K562 (cell line): ENCODE measurements at regions not wholly inside any gene's neighbourhood (a gene's known extent, or its start where the extent isn't known, plus 50 kb on each side); places are given as distances from the start of the nearest gene placed in this dataset.

Source experiments
- ATAC-seq: fragments of 200-7000 bp; cut with Tn5 transposase; 3 replicates; pipeline ENCODE4 v1.9.1; 2020; ENCODE audit warnings: moderate library complexity
- BruUV-seq: library from RNA; stranded (reverse); fragments of 400-500 nt; replicated peaks from 2 replicates; lab custom pipeline; 2021; lab: Mats Ljungman, UMichigan
- CTCF ChIA-PET: fragments of 300-600 bp; formaldehyde crosslinking; extraction: SDS; loops from one replicate; lab custom pipeline; 2021; ENCODE audit warnings: low intra/inter-chr PET ratio; lab: Yijun Ruan, JAX
- POLR2A ChIA-PET: fragments of 300-600, 350-650 bp; sonication (Branson Sonifier 250); formaldehyde crosslinking; extraction: SDS; loops from one replicate; lab custom pipeline; 2021; ENCODE audit warnings: antibody characterized with exemption, inconsistent platforms; lab: Yijun Ruan, JAX
- DNase-seq, 4 experiments: peaks; one replicate each; pipeline versions ENCODE4 v3.0.0 to v3.0.0-alpha.2; 2011 to 2018; ENCODE audit warnings: low spot score in 3 of 4, mixed read lengths in 3 of 4; ENCODE audit errors: extremely low read depth in 1 of 4
- FAIRE-seq: peaks from 2 replicates; lab custom pipeline; 2011; peaks lifted over from hg19 to GRCh38; lab: Jason Lieb, UNC
- H2AFZ ChIP-seq: 2 replicates; pipeline ENCODE4 v1.6.0; 2011; ENCODE audit warnings: low read depth, low read length, control low read depth, inconsistent platforms
- H3K27ac ChIP-seq: fragments of 200-600 bp; 3 replicates; pipeline ENCODE4 v1.8.0; 2011; ENCODE audit warnings: low read depth, mild to moderate bottlenecking, control low read depth, inconsistent platforms, low read length, moderate library complexity, mixed read lengths; ENCODE audit errors: extremely low read depth
- H3K27me3 ChIP-seq, 2 experiments: fragments of 300-600 bp in 1 of 2; 2 replicates in 1 of 2; 3 replicates in 1 of 2; pipeline versions ENCODE4 v1.6.0 to v1.8.0; 2011; ENCODE audit warnings: inconsistent platforms in 2 of 2, low read length in 2 of 2, mild to moderate bottlenecking in 1 of 2, mixed read lengths in 1 of 2, moderate library complexity in 1 of 2; ENCODE audit not compliant: control insufficient read depth in 2 of 2, insufficient read depth in 2 of 2
- H3K36me3 ChIP-seq: fragments of 300-600 bp; 3 replicates; pipeline ENCODE4 v1.8.0; 2011; ENCODE audit warnings: mild to moderate bottlenecking, low read length, inconsistent platforms; ENCODE audit not compliant: control insufficient read depth, insufficient read depth
- H3K4me1 ChIP-seq, 2 experiments: fragments of 200-600 bp in 1 of 2; replicated peaks in 1 of 2; 2 replicates in 1 of 2; 3 replicates in 1 of 2; pipeline versions ENCODE4 v1.5.1 to v1.8.0; 2011; ENCODE audit warnings: inconsistent platforms in 2 of 2, low read length in 2 of 2, mild to moderate bottlenecking in 1 of 2, mixed read lengths in 1 of 2, moderate library complexity in 1 of 2; ENCODE audit not compliant: control insufficient read depth in 2 of 2, insufficient read depth in 2 of 2
- H3K4me2 ChIP-seq: 2 replicates; pipeline ENCODE4 v1.6.1; 2011; ENCODE audit warnings: low read length, control low read depth, inconsistent platforms, mixed read lengths; ENCODE audit not compliant: insufficient read depth
- H3K4me3 ChIP-seq: fragments of 200-600 bp; sonication (generic), shearing (Covaris generic); 2 replicates; pipeline ENCODE4 v1.5.1; 2016; ENCODE audit warnings: control low read depth, inconsistent platforms
- H3K79me2 ChIP-seq: fragments of 200-600 bp; 3 replicates; pipeline ENCODE4 v1.8.0; 2011; ENCODE audit warnings: low read length, inconsistent platforms; ENCODE audit not compliant: control insufficient read depth, insufficient read depth
- H3K9ac ChIP-seq, 2 experiments: 2 replicates each; pipeline versions ENCODE4 v1.6.0 to v1.6.1; 2011; ENCODE audit warnings: low read depth in 2 of 2, low read length in 2 of 2, control low read depth in 1 of 2, inconsistent platforms in 1 of 2, mild to moderate bottlenecking in 1 of 2, mixed read lengths in 1 of 2; ENCODE audit not compliant: insufficient read depth in 1 of 2
- H3K9me1 ChIP-seq: one replicate; pipeline ENCODE4 v1.6.0; 2011; ENCODE audit warnings: inconsistent platforms, mild to moderate bottlenecking, low read length, moderate library complexity; ENCODE audit not compliant: control insufficient read depth, insufficient read depth
- H3K9me3 ChIP-seq: replicated peaks from 2 replicates; pipeline ENCODE4 v1.5.1; 2011; ENCODE audit warnings: low read depth, low read length, inconsistent platforms; ENCODE audit not compliant: control insufficient read depth, insufficient read depth
- H4K20me1 ChIP-seq: replicated peaks from 2 replicates; pipeline ENCODE4 v1.6.1; 2011; ENCODE audit warnings: low read length, inconsistent platforms, mixed read lengths; ENCODE audit not compliant: control insufficient read depth, insufficient read depth
- ARHGAP35 ChIP-seq: fragments of 450-650 bp; IDR thresholded peaks from 2 replicates; pipeline ENCODE4 v1.6.1; 2018; ENCODE audit not compliant: partially characterized antibody
- CBFB ChIP-seq: sonication (generic); formaldehyde crosslinking; IDR thresholded peaks from 2 replicates; pipeline ENCODE4 v1.4.0; 2020; ENCODE audit warnings: mild to moderate bottlenecking, missing genetic modification reagents
- HLTF ChIP-seq: fragments of 450-650 bp; IDR thresholded peaks from 2 replicates; pipeline ENCODE4 v1.6.1; 2016
- NUFIP1 ChIP-seq: fragments of 450-650 bp; IDR thresholded peaks from 2 replicates; pipeline ENCODE4 v1.6.1; 2018; ENCODE audit not compliant: partially characterized antibody
- POLR2G ChIP-seq: fragments of 200-400 bp; formaldehyde crosslinking; IDR thresholded peaks from 2 replicates; pipeline ENCODE4 v1.6.1; 2017; ENCODE audit warnings: low read depth, mild to moderate bottlenecking, antibody characterized with exemption, low read length, moderate library complexity
- SMAD3 ChIP-seq: fragments of 450-650 bp; formaldehyde crosslinking; conservative IDR thresholded peaks from 2 replicates; pipeline ENCODE4 v1.4.0; 2020; ENCODE audit warnings: mild to moderate bottlenecking
- STAT5B ChIP-seq: fragments of 250-450 bp; sonication (Bioruptor Pico); IDR thresholded peaks from 2 replicates; pipeline ENCODE4 v1.8.0; 2021; ENCODE audit warnings: mild to moderate bottlenecking, inconsistent platforms
- TSC22D4 ChIP-seq: fragments of 450-650 bp; IDR thresholded peaks from 2 replicates; pipeline ENCODE4 v1.6.1; 2016; ENCODE audit warnings: missing genetic modification characterization, missing biosample characterization, control low read depth
- WGBS: fragments of 100-300 bp; shearing (Covaris generic); methylation state at CpG from one replicate; pipeline ENCODE4 v1.1.6; 2016; ENCODE audit warnings: low coverage, mixed read lengths; ENCODE audit not compliant: insufficient coverage; ENCODE audit errors: missing lambda C conversion rate; 5-methylcytosine and 5-hydroxymethylcytosine counted together
- in situ Hi-C: fragments of 300-500 bp; cut with MboI; formaldehyde crosslinking; loops from 4 replicates; pipeline ENCODE4 v1.15.0; 2018; ENCODE audit warnings: inconsistent platforms, mixed read lengths
- intact Hi-C: fragments of 100-400 bp; cut with micrococcal nuclease; formaldehyde crosslinking; loops from 2 replicates; pipeline ENCODE4 v1.14.2; 2022
- TF ChIP-seq, protein P1 (sequence below): fragments of 450-650 bp; IDR thresholded peaks from 2 replicates; pipeline ENCODE4 v1.6.1; 2017; ENCODE audit warnings: antibody characterized with exemption
- TF ChIP-seq, protein P2 (sequence below): IDR thresholded peaks from 2 replicates; pipeline ENCODE4 v1.6.1; 2011; ENCODE audit not compliant: insufficient read length; ENCODE audit errors: extremely low read depth
- TF ChIP-seq, protein P3 (sequence below), 2 experiments: IDR thresholded peaks in 1 of 2; conservative IDR thresholded peaks in 1 of 2; 2 replicates each; pipeline ENCODE4 v1.6.1; 2016; ENCODE audit warnings: low read depth in 2 of 2, mild to moderate bottlenecking in 1 of 2, missing compliant biosample characterization in 1 of 2, missing genetic modification characterization in 1 of 2, moderate library complexity in 1 of 2
- TF ChIP-seq, protein P4 (sequence below): fragments of 450-650 bp; formaldehyde crosslinking; conservative IDR thresholded peaks from 2 replicates; pipeline ENCODE4 v1.4.0; 2022; ENCODE audit warnings: mild to moderate bottlenecking, missing genetic modification characterization

DNA sequence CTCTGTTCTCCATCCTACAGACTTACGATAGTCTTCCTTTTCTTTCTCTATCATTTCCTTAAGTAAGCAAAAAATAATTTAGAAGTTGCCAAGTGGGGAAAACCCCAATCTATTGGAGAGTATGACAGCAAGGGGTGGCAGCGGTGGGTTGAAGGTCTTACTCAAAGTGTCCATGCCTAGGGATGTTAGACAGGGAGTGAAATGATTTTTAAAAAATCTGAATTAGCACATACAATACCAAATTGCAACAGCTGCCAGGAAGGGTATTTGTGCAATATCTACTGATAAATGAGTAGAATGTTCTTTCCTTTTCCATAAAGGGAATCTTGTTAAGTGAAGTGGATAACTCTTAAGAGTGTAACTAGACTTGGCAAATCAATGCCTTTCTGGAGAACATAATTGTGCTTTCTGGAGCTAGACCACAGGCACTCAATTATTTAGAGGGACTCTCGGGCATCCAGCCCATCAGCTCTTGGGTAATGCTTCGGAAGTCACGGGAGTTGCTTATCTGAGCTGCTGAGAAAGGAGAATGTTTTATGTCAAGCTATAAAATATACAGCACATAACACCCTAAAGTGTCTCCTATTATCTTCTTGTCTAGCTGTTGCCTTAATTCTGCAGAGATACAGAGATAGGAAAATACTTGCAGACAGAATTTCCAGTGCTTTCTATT, 151.5 kb downstream of the KCNJ2 start (continued):
- TF ChIP-seq, protein P1, sequence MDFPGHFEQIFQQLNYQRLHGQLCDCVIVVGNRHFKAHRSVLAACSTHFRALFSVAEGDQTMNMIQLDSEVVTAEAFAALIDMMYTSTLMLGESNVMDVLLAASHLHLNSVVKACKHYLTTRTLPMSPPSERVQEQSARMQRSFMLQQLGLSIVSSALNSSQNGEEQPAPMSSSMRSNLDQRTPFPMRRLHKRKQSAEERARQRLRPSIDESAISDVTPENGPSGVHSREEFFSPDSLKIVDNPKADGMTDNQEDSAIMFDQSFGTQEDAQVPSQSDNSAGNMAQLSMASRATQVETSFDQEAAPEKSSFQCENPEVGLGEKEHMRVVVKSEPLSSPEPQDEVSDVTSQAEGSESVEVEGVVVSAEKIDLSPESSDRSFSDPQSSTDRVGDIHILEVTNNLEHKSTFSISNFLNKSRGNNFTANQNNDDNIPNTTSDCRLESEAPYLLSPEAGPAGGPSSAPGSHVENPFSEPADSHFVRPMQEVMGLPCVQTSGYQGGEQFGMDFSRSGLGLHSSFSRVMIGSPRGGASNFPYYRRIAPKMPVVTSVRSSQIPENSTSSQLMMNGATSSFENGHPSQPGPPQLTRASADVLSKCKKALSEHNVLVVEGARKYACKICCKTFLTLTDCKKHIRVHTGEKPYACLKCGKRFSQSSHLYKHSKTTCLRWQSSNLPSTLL: no peak

DNA sequence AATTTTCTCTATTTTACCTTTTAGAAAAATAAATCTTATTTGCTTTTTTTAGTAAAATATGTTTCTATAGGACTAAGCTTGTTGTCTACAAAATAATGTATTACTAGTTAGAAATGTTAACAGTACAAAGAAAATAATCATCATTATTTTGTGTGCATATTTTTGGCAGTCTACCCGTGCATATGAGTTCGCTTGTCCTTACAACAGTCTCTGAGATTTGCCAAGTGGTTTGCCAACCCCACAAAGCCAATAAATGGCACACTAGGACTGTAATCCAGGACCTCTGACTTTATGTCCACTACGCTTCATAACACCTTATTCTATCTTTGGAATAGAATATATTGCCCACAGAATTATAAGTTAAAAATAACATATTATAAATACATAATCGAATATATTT, 152.0 kb downstream of the KCNJ2 start:
- no peaks in the 10 kb centered on the region for H3K9me3 ChIP-seq
- H3K27me3 ChIP-seq: no peaks in the 10 kb centered on the region
- FAIRE-seq: no peak
- no peaks in the 10 kb centered on the region for H3K36me3 ChIP-seq
- no peak overlapping the region for H3K9ac ChIP-seq
- H3K4me1 ChIP-seq: no peaks in the 10 kb centered on the region
- no peaks in the 10 kb centered on the region for H3K9me1 ChIP-seq
- no peak overlapping the region for H3K4me3 ChIP-seq
- no peak overlapping the region for H2AFZ ChIP-seq
- CTCF ChIA-PET: no interaction called here
- no peak for ATAC-seq
- no peak overlapping the region for H3K4me2 ChIP-seq
- BruUV-seq: no TSS peak
- 0% methylated on average over 4 of the region's 4 CpGs for WGBS
- POLR2A ChIA-PET: no interaction called here
- H3K79me2 ChIP-seq: no peaks in the 10 kb centered on the region
- no peak for DNase-seq
- intact Hi-C loops: no loop called here
- no peaks in the 10 kb centered on the region for H4K20me1 ChIP-seq
- H3K27ac ChIP-seq: no peak overlapping the region
- in situ Hi-C loops: no loop called here
- TF ChIP-seq NUFIP1 (no peak), CBFB (CRISPR knock-in tag) (no peak), POLR2G (no peak), SMAD3 (CRISPR knock-in tag) (no peak), ARHGAP35 (no peak), STAT5B (CRISPR knock-in tag) (no peak), TSC22D4 (tag) (no peak), HLTF (no peak)
- TF ChIP-seq, protein P2, sequence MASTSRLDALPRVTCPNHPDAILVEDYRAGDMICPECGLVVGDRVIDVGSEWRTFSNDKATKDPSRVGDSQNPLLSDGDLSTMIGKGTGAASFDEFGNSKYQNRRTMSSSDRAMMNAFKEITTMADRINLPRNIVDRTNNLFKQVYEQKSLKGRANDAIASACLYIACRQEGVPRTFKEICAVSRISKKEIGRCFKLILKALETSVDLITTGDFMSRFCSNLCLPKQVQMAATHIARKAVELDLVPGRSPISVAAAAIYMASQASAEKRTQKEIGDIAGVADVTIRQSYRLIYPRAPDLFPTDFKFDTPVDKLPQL: no peak
- TF ChIP-seq, protein P3, sequence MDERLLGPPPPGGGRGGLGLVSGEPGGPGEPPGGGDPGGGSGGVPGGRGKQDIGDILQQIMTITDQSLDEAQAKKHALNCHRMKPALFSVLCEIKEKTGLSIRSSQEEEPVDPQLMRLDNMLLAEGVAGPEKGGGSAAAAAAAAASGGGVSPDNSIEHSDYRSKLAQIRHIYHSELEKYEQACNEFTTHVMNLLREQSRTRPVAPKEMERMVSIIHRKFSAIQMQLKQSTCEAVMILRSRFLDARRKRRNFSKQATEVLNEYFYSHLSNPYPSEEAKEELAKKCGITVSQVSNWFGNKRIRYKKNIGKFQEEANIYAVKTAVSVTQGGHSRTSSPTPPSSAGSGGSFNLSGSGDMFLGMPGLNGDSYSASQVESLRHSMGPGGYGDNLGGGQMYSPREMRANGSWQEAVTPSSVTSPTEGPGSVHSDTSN (CRISPR knock-in tag; IDR thresholded peaks at IDR 0.05; ENCODE audit: low read depth): no peak
- TF ChIP-seq, protein P3 (tag; conservative IDR thresholded peaks at IDR 0.05; ENCODE audit: low read depth): no peak
- TF ChIP-seq, protein P4, sequence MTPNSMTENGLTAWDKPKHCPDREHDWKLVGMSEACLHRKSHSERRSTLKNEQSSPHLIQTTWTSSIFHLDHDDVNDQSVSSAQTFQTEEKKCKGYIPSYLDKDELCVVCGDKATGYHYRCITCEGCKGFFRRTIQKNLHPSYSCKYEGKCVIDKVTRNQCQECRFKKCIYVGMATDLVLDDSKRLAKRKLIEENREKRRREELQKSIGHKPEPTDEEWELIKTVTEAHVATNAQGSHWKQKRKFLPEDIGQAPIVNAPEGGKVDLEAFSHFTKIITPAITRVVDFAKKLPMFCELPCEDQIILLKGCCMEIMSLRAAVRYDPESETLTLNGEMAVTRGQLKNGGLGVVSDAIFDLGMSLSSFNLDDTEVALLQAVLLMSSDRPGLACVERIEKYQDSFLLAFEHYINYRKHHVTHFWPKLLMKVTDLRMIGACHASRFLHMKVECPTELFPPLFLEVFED: no peak
